Activated CD4-positive, alpha-beta T cell treated with anti-CD3 and anti-CD28 coated beads for 4 hours (primary cell): ENCODE measurements at regions not wholly inside any gene's neighbourhood (a gene's known extent, or its start where the extent isn't known, plus 50 kb on each side); places are given as distances from the start of the nearest gene placed in this dataset.
A peak's percentile ranks its signal among the peaks of the same experiment; 100 is the strongest.
"Not testable (repeated sequence)": the region's sequence is repeated elsewhere in the genome, so short reads cannot be mapped to it uniquely, and the experiment has no call there.

Experiments
- DNase-seq, 2 donors: peaks; one replicate each; pipeline ENCODE4 v3.0.0-alpha.2; 2020

DNA sequence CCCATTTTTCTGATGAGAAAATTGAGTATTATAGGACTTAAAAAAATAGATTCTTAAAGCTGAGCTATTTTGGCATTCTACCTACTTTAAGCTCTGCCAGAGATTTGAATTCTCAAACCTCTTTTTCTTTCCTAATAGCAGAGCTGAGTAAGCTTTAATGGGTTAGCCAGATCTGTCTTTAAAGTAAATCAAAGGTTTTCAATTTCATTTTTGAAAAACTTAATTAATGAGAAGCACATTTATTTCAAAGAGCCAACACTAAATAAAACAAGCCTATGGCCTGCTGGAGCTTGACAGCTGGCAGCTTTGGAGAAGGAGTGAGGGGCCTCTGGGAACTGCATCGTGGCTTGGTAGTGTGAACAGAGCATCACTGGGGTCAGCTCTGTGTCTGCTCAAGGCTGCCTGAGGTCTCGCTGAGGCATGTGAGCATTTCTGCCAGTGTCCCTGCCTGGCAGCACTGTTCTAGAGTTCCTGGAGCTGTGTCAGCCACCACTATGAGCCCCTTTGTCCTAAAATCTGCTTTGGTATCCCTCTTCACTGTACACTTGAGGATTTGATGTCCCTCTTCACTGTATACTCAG is 50.4 kb upstream of the PRSS23 start:
- no peak for DNase-seq

DNA sequence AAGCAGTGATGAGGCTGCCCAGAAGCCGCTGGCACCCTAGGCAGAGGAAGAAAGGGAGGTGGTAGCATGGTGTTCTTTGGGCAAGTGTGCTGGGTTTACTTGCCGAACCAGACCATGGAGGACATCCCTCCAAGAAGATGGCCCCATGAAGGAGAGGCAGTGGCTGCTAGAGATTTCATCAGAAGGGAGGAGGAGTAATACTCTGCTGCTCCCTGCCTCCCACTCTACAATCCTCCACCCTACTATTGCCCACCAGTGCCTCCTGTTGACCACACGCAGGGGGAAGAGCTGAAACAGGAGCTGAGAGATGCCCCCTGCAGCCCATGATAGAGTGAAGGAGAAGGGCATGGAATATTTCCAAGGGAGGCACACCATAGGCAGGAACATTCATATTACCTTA is 51.0 kb upstream of the PRSS23 start:
- DNase-seq, result no peak

DNA sequence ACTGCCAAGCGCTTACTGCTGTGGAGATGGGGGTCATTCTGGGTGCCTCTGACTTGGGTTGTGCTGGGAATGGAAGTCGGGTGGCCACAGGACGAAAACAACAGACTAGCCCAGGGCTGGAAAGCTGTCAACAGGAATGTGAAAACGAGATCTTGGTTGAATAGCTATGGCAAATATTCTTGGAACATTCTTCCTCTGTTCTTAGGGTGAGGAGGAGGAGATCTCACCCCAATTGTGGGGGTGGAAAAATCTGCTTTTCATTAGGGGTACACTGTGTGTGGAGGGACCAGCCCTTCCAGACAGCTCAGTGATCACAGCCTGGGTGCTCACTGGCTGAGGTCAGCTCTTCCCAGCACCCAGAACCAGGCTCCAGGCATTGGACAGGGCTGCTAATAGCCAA is 52.0 kb upstream of the PRSS23 start:
- no peak for DNase-seq

DNA sequence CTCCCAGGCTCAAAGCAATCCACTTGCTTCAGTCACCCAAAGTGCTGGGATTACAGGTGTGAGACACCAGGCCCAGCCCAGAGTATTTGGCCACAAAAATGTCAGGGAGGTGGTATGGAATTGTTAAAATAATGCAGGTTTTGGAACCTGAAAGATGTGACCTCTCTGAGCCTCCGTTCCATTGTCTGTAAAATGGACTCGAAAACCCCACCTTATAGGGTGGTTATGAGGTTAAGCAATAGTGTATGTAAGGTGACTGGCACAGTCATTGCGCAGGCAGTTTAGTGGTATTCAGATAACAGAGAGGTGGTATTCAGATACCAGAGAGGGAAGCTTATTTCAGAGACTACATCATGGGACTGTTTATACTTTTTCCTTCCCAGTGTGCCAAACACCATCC is 52.5 kb upstream of the PRSS23 start:
- no peak for DNase-seq

DNA sequence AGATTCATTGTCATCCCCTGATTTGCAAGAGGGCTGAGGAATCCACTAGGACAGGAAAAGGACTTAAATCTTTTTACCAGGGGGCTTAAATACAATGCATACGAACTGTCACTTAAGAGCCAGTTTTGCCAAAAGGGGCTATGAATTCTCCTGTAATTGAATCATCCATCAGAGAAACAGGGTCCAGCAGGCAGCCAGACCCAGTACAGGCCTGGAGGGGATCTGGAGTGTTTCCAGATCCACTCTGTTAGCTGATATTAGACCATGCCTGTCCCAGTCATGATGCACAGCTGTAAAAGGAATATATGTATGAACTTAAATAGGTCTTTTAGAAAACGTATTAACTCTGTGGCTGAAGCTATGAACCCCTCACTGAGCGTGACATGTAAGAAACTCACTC is 53.8 kb upstream of the PRSS23 start:
- no peak for DNase-seq

DNA sequence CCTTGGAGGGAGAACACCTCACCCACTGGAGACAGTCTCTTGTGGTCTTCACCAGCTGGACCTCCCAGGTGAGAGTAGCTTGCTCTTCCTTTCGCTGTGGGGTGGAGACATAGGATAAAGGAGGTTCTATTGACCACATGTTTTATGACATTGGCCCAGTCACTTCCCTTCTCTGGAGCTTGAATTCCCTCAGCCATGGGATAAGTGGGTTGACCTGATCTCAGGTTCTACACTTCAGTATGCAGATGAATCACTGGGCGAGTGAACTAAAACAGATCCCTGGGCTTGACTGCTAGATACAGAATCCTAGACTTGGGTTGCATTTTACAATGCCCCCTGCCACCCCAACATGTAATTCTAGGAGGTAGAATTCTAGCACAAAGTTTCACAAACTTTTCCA is 54.8 kb upstream of the PRSS23 start:
- no peak for DNase-seq

DNA sequence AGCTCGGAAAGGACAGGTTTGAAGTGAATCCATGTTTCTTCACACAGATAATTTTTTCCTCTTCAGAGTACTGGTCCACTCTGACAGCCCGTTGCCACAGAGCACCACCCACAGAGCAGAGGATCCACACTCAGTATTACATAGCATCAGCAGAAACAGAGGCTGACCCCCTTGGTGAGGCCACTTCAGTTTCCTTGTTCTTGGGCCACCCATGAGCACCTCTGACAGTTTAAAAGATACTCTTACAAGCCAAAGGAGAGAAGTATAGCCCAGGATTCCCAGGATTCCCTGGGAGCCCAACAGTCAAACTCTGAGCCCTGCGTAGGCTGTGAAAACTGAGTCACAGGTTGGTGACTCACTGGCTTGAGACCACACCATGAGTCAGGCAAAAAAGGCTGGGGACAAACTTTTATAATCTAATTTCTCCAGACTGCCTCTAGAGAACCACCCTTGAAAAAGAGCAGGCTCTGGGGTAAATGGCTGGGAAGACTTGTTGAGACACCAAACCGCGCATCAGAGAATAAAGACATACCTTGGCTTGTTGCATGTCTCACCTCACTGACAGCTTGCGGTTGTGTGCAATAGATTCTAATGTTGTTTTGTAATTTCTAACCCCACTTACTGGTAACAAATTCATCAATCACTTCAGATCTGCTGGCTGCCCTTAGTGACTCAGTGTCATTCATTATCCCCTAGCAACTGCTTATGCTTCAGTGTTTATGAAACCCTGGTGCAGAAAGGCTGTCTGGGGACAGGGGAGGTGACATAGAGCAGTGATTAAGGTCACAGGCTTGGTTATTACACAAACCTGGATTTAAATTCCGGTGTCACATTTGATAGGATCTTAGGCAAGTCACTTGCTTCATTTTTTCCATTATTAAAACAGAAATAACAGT is 56.9 kb upstream of the PRSS23 start:
- peak in 1 of 2 donors; percentile 2 for DNase-seq

DNA sequence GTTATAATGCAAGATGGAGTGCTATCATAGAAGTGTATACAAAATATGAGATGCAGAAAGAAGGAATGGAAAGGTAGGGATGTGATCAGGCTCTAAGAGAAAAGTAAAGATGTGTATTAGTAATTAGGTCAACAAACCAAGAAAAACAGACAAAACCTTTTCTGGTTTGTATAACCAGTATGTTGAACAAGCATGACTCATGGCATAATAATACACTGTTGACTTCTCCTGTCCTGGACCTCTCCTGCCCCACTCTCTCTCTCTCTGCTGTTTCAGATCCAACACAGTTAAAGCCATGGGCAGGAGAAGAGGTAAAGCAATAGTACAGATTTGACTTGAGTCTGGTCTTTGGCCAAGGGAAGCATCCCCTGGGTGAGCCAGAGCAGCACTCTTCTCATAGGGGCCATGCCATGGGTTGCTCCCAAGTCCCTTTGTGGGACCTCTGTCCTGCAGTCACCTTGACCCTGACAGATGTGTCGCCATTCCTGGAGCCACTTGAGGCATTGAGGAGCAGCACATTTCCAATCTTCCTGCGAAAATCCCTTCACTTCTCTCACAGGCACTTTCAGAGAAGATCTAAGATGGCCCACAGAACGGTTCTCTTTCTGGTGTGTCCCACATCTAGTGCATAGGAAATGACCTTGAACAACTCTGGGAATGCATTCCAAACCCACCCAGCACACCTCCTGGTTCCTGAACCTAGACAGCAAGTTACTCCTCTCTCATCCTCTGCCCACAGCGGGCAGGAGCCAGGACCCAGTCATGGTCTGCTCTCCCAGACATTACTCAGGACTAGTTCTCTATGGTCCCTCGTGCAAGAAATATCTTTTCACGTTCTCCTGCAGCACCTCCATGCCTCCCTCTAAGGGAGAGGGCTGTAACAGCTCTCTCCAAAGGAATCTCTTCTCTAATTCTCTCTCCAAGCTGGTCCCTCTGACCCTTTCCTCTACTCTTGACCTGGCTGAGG is 58.2 kb upstream of the PRSS23 start:
- no peak for DNase-seq

DNA sequence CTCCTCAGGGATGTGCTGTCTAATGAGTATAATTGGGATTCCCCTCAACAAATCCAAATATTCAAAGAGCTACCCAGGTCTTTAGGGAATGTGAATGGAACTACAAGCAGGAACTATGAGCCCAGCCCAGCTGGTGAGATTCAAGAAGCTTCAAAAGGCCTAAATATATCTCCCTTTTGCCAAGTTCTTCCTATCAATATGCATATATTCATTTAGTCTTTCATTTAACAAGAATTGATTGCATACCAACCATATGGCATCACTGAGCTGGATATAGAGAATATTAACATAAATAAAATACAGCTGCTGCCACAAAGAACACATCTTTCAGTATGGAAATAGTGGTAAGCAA is 58.9 kb upstream of the PRSS23 start:
- DNase-seq, result no peak

DNA sequence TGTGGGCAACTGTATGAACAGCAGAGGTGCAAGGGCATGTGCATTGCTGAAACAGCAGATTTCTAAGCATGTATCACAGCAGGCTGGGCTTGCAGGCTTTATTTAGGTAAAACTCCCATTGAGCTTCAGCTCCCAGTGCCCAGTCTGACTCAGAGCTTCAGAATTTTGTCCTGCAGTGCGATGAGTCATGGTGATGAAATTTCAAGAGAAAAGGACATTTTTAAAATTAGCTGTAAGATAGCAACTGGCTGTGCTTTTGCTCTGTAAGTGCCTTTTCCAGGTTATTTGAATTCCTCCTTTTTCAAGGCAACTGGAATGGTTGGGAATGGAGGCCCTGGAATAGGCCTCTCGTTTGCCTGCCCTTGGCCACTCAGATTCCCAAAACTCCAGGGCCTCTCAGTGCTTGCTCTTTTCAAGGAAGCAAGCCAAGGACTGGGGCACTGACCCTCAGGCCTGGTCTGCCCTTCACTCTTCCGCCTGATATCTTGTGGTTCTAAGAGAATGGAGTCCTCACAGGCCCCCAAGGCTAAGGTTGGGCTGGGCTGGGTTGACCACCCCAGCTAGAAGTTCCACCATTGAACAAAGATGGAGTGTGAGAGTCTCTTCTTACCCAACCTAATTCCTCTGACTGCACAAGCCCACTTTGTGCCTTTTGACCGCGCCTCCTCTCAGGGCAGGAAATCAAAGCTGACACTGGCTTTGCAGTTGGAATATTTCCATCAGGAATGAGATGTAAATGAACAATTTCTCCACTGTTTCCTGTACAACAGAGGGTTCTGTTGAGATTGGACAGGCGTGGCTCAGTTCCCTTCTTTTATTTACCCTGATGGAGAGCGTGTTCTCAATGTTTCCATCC is 59.5 kb upstream of the PRSS23 start:
- DNase-seq, result no peak

DNA sequence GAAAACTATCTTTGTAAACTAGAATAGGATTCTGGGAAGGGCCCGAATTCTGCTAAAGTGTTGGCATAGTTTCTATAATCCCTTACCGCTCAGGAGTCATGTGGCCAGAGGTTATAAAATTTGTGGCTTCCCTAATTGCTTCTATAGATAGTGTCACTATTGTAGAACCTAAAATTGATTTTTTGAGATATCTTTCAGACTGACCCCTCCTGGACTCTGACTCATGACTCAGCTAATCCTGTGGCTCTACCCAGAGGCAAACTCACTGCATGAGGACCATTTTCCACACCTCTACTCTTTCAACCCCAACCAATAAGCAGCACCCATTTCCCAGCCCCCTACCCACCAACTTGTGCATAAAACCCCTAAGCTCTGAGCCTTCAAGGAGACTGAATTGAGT is 61.8 kb upstream of the PRSS23 start:
- no peak for DNase-seq

DNA sequence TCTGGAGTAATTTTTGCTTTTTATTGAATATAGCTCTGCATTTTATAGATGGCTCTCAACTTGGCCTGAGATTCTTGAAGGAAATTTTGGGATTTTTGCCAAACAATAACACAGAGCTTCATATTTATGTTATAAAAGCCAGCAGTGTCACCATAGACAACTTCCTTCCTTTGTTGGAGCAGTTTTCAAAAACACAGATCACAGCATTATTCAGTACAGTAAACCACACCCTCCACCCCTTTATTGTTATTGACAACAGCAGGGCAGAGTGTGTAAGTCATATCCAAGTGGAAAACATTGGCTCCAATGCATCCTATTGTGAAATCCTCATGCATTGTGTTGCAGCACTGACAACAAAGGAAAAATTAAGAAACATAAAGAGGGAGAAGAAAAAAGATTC is 62.6 kb upstream of the PRSS23 start:
- no peak for DNase-seq

DNA sequence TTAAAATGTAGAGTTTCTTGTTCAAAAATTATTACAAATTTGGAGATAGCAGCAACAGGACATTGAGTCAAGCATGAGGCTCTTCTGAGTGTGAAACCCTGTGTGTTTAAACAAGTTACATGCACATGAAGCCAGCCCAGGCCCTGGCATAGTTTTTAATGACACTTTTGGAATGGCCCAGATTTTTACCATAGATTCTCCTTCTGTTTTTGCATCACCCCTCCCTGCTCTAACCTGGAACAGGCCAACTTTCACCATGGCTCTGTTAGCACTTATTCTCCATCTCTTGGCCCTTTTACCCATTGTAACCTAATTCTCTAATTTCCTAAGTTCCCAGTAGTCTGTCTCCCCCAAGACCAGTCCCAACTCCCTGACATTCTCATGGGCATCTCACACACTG is 63.1 kb upstream of the PRSS23 start:
- DNase-seq, result no peak

DNA sequence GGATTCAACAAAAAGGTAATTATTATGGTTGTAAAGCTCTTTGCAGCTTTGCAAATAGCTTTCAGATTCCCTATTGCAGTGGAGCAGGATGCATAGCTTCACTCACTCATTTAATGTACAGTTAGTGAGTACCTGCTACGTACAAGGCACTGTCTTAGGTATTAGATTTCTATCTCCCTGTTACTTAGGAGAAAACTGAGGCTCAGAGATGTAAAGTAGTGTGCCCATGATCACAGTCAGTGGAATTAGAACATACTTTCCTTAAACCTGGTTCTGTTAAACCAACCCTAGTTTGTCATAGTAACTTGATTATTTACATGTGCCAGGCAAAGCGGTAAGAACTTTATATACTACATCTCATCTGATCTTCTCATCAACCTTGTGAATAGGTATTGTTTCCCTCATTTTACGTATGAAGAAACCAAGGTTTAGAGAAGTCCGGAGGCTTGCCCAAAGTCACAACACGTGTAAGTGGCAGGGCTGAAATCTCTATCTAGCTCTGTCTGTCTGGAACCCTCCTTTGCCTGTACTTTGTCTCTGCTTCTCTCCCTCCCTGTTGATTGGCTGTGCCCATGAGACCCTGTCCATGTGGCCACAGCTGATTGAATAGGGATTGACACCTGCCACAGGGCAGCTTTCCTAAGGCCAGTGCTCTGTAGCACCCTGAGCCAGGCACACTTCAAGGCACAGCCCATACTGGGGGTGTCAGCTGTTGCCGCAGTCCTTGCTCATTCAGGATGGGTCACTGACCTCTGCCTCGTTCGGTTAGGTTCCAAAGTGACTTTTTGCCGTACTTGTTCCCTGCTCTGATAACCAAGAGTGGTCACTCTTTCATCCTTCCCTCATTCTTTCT is 63.8 kb upstream of the PRSS23 start:
- no peak for DNase-seq

DNA sequence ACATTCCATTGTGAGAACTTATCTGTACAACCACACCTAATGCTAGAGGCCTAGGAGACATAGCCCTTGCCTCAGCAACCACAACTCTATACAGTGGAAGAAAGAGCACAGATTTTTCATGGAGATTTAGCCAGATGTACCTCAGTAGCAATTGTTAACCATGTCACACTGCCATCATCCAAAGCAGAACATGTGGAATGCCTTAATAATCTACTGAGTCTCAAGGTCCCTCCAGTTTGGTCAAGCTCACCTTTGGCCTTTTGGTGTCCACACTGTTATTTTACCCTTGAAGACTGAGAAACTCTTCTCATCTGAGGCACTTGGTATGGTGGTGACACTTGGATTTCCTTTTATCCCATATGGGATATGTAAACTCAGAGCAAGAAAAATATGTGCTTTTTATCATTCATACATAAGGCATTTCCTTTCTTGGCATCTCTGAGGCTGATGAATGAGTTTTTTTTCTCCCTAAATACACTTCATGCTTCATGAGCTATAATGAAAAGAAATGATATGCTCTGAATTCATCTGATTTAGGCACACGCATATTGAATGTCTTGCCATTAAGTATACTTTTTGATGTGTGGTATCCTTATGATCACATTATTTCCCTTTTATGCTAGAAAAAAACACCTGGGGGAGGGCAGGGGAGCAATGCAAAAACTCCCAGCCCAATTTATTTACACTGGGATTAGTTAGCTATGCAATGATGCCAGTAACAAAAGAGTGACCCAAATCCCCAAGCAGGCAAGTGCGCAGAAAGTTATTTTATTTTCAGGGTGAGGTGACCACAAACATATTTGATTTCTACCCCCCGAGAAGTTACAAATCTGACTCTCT is 63.3 kb upstream of the ME3 start:
- no peak for DNase-seq

DNA sequence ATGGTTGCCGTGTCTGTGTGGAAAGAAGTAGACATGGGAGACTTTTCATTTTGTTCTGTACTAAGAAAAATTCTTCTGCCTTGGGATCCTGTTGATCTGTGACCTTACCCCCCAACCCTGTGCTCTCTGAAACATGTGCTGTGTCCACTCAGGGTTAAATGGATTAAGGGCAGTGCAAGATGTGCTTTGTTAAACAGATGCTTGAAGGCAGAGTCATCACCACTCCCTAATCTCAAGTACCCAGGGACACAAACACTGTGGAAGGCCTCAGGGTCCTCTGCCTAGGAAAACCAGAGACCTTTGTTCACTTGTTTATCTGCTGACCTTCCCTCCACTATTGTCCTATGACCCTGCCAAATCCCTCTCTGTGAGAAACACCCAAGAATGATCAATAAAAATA is 60.3 kb upstream of the ME3 start:
- DNase-seq, result not testable (repeated sequence)

DNA sequence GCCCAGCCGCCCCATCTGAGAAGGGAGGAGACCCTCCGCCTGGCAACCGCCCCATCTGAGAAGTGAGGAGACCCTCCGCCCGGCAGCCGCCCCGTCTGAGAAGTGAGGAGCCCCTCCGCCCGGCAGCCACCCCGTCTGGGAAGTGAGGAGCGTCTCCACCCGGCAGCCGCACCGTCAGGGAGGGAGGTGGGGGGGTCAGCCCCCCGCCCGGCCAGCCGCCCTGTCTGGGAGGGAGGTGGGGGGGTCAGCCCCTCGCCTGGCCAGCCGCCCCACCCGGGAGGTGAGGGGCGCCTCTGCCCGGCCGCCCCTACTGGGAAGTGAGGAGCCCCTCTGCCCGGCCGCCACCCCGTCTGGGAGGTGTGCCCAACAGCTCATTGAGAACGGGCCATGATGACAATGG is 59.9 kb upstream of the ME3 start:
- DNase-seq, result not testable (repeated sequence)

DNA sequence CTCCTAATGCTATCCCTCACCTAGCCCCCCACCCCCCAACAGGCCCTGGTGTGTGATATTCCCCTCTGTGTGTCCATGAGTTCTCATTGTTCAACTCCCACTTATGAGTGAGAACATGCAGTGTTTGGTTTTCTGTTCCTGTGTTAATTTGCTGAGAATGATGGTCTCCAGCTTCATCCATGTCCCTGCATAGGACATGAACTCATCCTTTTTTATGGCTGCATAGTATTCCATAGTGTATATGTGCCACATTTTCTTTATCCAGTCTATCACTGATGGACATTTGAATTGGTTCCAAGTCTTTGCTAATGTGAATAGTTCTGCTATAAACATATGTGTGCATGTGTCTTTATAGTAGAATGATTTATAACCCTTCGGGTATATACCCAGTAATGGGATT is 57.2 kb upstream of the ME3 start:
- not testable (repeated sequence) for DNase-seq

DNA sequence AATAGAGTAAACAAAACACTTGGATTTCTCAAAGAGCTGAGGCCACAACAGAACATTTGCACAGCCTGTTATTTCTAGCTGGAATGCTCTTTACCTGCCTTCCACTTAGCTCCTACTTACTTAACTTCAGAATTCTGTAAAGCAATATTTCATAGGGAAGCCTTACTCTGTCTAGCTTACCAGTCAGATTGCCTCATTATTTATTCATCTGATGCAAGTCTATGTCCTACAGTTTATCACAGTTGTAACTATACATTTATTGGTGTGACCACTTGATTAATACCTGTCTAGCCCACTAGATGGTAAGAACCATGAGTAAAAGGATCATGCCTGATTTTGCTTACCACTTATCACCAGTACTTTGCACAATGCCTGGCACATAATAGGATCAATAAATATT is 56.1 kb upstream of the ME3 start:
- DNase-seq, result no peak

DNA sequence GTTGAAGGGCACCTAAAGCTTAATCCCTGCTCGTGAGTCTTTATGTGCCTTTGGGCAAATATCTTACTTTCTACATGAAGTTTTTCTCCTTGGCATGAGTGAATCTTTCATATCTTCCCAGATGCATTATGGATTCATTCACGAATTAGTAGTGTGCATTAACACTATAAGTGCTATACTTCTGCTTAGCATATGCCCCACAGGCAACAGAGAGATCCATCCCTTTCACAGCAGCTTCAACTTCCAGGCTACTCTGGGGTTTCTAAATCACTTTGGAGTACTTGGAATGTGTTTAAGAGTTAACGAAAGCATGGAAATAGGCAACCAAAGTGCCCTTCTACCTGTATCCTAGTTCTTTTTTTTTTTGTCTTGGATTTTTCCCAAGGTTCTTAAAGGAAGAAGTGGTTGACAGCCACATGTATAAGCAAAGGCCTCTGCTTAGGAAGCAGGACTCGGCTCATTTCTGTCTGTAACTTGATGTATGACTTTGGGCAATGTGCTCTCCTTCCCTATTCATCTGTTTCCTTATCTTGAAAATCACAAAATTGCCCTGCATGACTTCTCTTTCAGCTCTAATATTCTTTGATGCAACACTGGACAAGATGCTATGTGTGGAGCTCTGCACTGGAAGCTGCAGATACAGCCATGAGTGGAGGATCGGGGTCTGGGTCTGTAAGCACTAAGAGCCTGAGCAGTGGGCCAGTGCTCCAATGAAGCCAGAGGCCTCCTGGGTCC is 54.5 kb upstream of the ME3 start:
- no peak for DNase-seq
